ENCODE measurements at regions not wholly inside any gene's neighbourhood (a gene's known extent, or its start where the extent isn't known, plus 50 kb on each side); places are given as distances from the start of the nearest gene placed in this dataset.

GRCh38 chr7:130831322-130831721, 97.3 kb upstream of the KLF14 start:
- POLR2A ChIA-PET: no interaction called here
- CTCF ChIA-PET: no interaction called here

GRCh38 chr7:130831817-130832481, 97.9 kb upstream of the KLF14 start:
- H3K9me2 ChIP-seq (ENCODE audit: insufficient read depth): no peaks in the 10 kb centered on the region
- peak; percentile 41 for DNase-seq (ENCODE audit: low read depth, low spot score)
- intact Hi-C loops (cut with micrococcal nuclease): loop anchor here (2.0 to 5.0 kb wide), 3 partner anchors 109 to 759 kb away; no protein-coding TSS in a partner anchor
- H3K4me3 ChIP-seq (replicated peaks in 1 of 2; ENCODE audit: low read depth in 1 of 2, low read length in 2 of 2): no peak overlapping the region
- no peaks in the 10 kb centered on the region for H3K79me2 ChIP-seq (ENCODE audit: insufficient read depth, low read length)
- BruUV-seq (replicated peaks): no TSS peak
- H4K20me1 ChIP-seq (ENCODE audit: insufficient read depth): no peaks in the 10 kb centered on the region
- no peaks in the 10 kb centered on the region for H3K36me3 ChIP-seq (ENCODE audit: control insufficient read depth in 1 of 2, insufficient read depth in 2 of 2, low read length in 2 of 2)
- peak overlapping the region; percentile 2; the same call in 1 of the 2 replicates for H3K27ac ChIP-seq (ENCODE audit: low read depth, low read length)
- ChIA-PET POLR2A (no interaction called here), CTCF (interaction anchor here (0.7 to 1.0 kb wide), 6 partner anchors 14 to 760 kb away, joined by 3 to 8 read pairs (median 4); no protein-coding TSS in a partner anchor), RAD21 (ENCODE audit: low non-redundant PET in 1 of 2, low total read pairs in 2 of 2, uncharacterized antibody in 2 of 2, unreplicated experiment in 2 of 2) (interaction anchor here in 1 of 2 experiments (0.7 kb wide), 1 partner anchor 98 kb away, joined by 3 read pairs; the partner anchor contains the start of gene KLF14)
- H3K4me2 ChIP-seq (ENCODE audit: low read length): no peak overlapping the region
- peaks cover 0 to 19% of the 10 kb centered on the region in 2 experiments; a peak in 2 of 4 replicates for H3K4me1 ChIP-seq (ENCODE audit: control insufficient read depth in 1 of 2, insufficient read depth in 2 of 2, low read length in 2 of 2)
- ATAC-seq: 0 out of 2 replicates have a peak, but pooled peaks have one; percentile 47
- H2AFZ ChIP-seq (ENCODE audit: low read depth, low read length, poor library complexity, severe bottlenecking): peak overlapping the region; percentile 72
- no peaks in the 10 kb centered on the region for H3K27me3 ChIP-seq (ENCODE audit: insufficient read depth, low read length)
- H3K9ac ChIP-seq (ENCODE audit: low read length): no peak overlapping the region
- TF ChIP-seq ZFX (IDR thresholded peaks at IDR 0.05): no peak
- peak; percentile 60 to 84 (median 66); a peak in 5 of 6 replicates for TF ChIP-seq CTCF (IDR thresholded peaks at IDR 0.05 in 2 of 3, conservative IDR thresholded peaks at IDR 0.05 in 1 of 3; ENCODE audit: borderline replicate concordance in 1 of 3, insufficient read depth in 1 of 3, low read depth in 2 of 3, low read length in 2 of 3)
- peak; percentile 87 for TF ChIP-seq RAD21 (IDR thresholded peaks at IDR 0.05; ENCODE audit: low read depth)
- H3K9me3 ChIP-seq (ENCODE audit: control insufficient read depth in 1 of 2, insufficient read depth in 1 of 2, low read depth in 1 of 2, low read length in 2 of 2): peaks cover 0 to 3% of the 10 kb centered on the region in 2 experiments; a peak in 1 of 4 replicates

More at GRCh38 chr7:130831322-130831721, 97.3 kb upstream of the KLF14 start:
- no peak overlapping the region for H3K4me2 ChIP-seq (ENCODE audit: low read length)
- H3K27me3 ChIP-seq (ENCODE audit: insufficient read depth, low read length): no peaks in the 10 kb centered on the region
- peaks cover 0 to 3% of the 10 kb centered on the region in 2 experiments; a peak in 1 of 4 replicates for H3K9me3 ChIP-seq (ENCODE audit: control insufficient read depth in 1 of 2, insufficient read depth in 1 of 2, low read depth in 1 of 2, low read length in 2 of 2)
- RAD21 ChIA-PET (ENCODE audit: low non-redundant PET in 1 of 2, low total read pairs in 2 of 2, uncharacterized antibody in 2 of 2, unreplicated experiment in 2 of 2): no interaction called here
- no peaks in the 10 kb centered on the region for H3K79me2 ChIP-seq (ENCODE audit: insufficient read depth, low read length)
- no peaks in the 10 kb centered on the region for H3K36me3 ChIP-seq (ENCODE audit: control insufficient read depth in 1 of 2, insufficient read depth in 2 of 2, low read length in 2 of 2)
- no TSS peak for BruUV-seq (replicated peaks)
- TF ChIP-seq POLR2A (IDR thresholded peaks at IDR 0.05; ENCODE audit: borderline replicate concordance, extremely low read depth, insufficient read depth, insufficient read length) (no peak), CBX3 (IDR thresholded peaks at IDR 0.05; ENCODE audit: low read depth) (no peak)
- no peaks in the 10 kb centered on the region for H4K20me1 ChIP-seq (ENCODE audit: insufficient read depth)
- DNase-seq (ENCODE audit: low read depth, low spot score) (no peak), ATAC-seq (no peak)
- no peaks in the 10 kb centered on the region for H3K9me2 ChIP-seq (ENCODE audit: insufficient read depth)
- H2AFZ ChIP-seq (ENCODE audit: low read depth, low read length, poor library complexity, severe bottlenecking): no peak overlapping the region
- peaks cover 0 to 14% of the 10 kb centered on the region in 2 experiments; a peak in 2 of 4 replicates for H3K4me1 ChIP-seq (ENCODE audit: control insufficient read depth in 1 of 2, insufficient read depth in 2 of 2, low read length in 2 of 2)
- intact Hi-C loops (cut with micrococcal nuclease): loop anchor here (2.0 to 5.0 kb wide), 3 partner anchors 109 to 759 kb away; no protein-coding TSS in a partner anchor
- no peak overlapping the region for H3K9ac ChIP-seq (ENCODE audit: low read length)
- H3K27ac ChIP-seq (ENCODE audit: low read depth, low read length): no peak overlapping the region
- H3K4me3 ChIP-seq (replicated peaks in 1 of 2; ENCODE audit: low read depth in 1 of 2, low read length in 2 of 2): no peak overlapping the region
